IMR-90 (cell line): ENCODE measurements at regions not wholly inside any gene's neighbourhood (a gene's known extent, or its start where the extent isn't known, plus 50 kb on each side); places are given as distances from the start of the nearest gene placed in this dataset.

Experiments used
- ATAC-seq: fragments of 200-7000 bp; cut with Tn5 transposase; 2 replicates; pipeline ENCODE4 v1.9.1; 2020; ENCODE audit warnings: low read depth, mild to moderate bottlenecking, moderate library complexity
- BruUV-seq: library from RNA; stranded (reverse); fragments of 400-500 nt; replicated peaks from 2 replicates; lab custom pipeline; 2021; lab: Mats Ljungman, UMichigan
- CTCF ChIA-PET: fragments of 300-600 bp; formaldehyde crosslinking; extraction: SDS; loops from one replicate; lab custom pipeline; 2021; ENCODE audit warnings: antibody characterized with exemption; lab: Yijun Ruan, JAX
- POLR2A ChIA-PET: fragments of 300-600 bp; sonication (Branson Sonifier 250); formaldehyde crosslinking; loops from one replicate; lab custom pipeline; 2022; ENCODE audit warnings: antibody characterized with exemption; ENCODE audit not compliant: unreplicated experiment; lab: Charles Lee
- DNase-seq: peaks from one replicate; pipeline ENCODE4 v3.0.0; 2013
- H2AFZ ChIP-seq: replicated peaks from 2 replicates; pipeline ENCODE3; 2013; ENCODE audit warnings: low read length, mild to moderate bottlenecking; ENCODE audit not compliant: poor library complexity
- H2AK5ac ChIP-seq: 2 replicates; pipeline ENCODE4 v1.6.1; 2013; ENCODE audit warnings: low read depth, low read length, inconsistent platforms
- H2AK9ac ChIP-seq: replicated peaks from 2 replicates; pipeline ENCODE3; 2013; ENCODE audit warnings: mild to moderate bottlenecking, low read depth, low read length, moderate library complexity; ENCODE audit not compliant: poor library complexity
- H2BK120ac ChIP-seq: 2 replicates; pipeline ENCODE4 v1.6.1; 2013; ENCODE audit warnings: low read depth, low read length, inconsistent platforms
- H2BK15ac ChIP-seq: 3 replicates; pipeline ENCODE4 v1.6.1; 2013; ENCODE audit warnings: low read depth, low read length, inconsistent platforms
- H2BK20ac ChIP-seq: 2 replicates; pipeline ENCODE4 v1.6.1; 2013; ENCODE audit warnings: low read depth, mild to moderate bottlenecking, inconsistent platforms, low read length, moderate library complexity
- H2BK5ac ChIP-seq: 2 replicates; pipeline ENCODE4 v1.6.1; 2013; ENCODE audit warnings: mild to moderate bottlenecking, low read depth, low read length, inconsistent platforms; ENCODE audit not compliant: poor library complexity, severe bottlenecking
- H3K14ac ChIP-seq: replicated peaks from 2 replicates; pipeline ENCODE4 v1.6.1; 2013; ENCODE audit warnings: low read depth, low read length, inconsistent platforms
- H3K18ac ChIP-seq: 2 replicates; pipeline ENCODE4 v1.6.1; 2013; ENCODE audit warnings: low read depth, low read length, control low read depth
- H3K23ac ChIP-seq: 2 replicates; pipeline ENCODE4 v1.6.1; 2013; ENCODE audit warnings: low read depth, low read length, inconsistent platforms
- H3K27ac ChIP-seq: 2 replicates; pipeline ENCODE4 v1.5.1; 2013; ENCODE audit warnings: mild to moderate bottlenecking, control low read depth, low read length; ENCODE audit not compliant: insufficient read depth
- H3K27me3 ChIP-seq: 2 replicates; pipeline ENCODE4 v1.6.1; 2013; ENCODE audit warnings: low read length; ENCODE audit not compliant: control insufficient read depth, insufficient read depth
- H3K36me3 ChIP-seq: 2 replicates; pipeline ENCODE4 v1.6.1; 2013; ENCODE audit warnings: low read length, mixed read lengths; ENCODE audit not compliant: control insufficient read depth, insufficient read depth
- H3K4ac ChIP-seq: 2 replicates; pipeline ENCODE4 v1.6.1; 2013; ENCODE audit warnings: low read depth, low read length, inconsistent platforms
- H3K4me1 ChIP-seq: 2 replicates; pipeline ENCODE4 v1.6.1; 2013; ENCODE audit warnings: low read length, mixed read lengths; ENCODE audit not compliant: control insufficient read depth, insufficient read depth
- H3K4me2 ChIP-seq: 2 replicates; pipeline ENCODE4 v1.6.1; 2013; ENCODE audit warnings: low read depth, mild to moderate bottlenecking, control low read depth, low read length, moderate library complexity
- H3K4me3 ChIP-seq: 2 replicates; pipeline ENCODE4 v1.5.1; 2013; ENCODE audit warnings: low read depth, mild to moderate bottlenecking, control low read depth, low read length, moderate library complexity; ENCODE audit not compliant: insufficient read depth
- H3K56ac ChIP-seq: 2 replicates; pipeline ENCODE4 v1.6.1; 2013; ENCODE audit warnings: low read length, inconsistent platforms; ENCODE audit not compliant: insufficient read depth; ENCODE audit errors: extremely low read depth
- H3K79me1 ChIP-seq, 2 experiments: 2 replicates each; pipeline ENCODE4 v1.6.1; 2013; ENCODE audit warnings: low read length in 2 of 2, inconsistent platforms in 1 of 2, low read depth in 1 of 2
- H3K9ac ChIP-seq: 2 replicates; pipeline ENCODE4 v1.6.1; 2013; ENCODE audit warnings: low read depth, low read length, control low read depth
- H3K9me1 ChIP-seq: 2 replicates; pipeline ENCODE4 v1.6.1; 2013; ENCODE audit warnings: low read length, inconsistent platforms; ENCODE audit not compliant: insufficient read depth
- H3K9me3 ChIP-seq: 2 replicates; pipeline ENCODE4 v1.6.1; 2013; ENCODE audit warnings: low read length; ENCODE audit not compliant: control insufficient read depth, insufficient read depth
- H4K20me1 ChIP-seq: 2 replicates; pipeline ENCODE4 v1.6.1; 2013; ENCODE audit warnings: low read length, inconsistent platforms; ENCODE audit not compliant: insufficient read depth
- H4K5ac ChIP-seq: 2 replicates; pipeline ENCODE4 v1.6.1; 2013; ENCODE audit warnings: mild to moderate bottlenecking, low read depth, low read length, control low read depth
- H4K8ac ChIP-seq, 2 experiments: 2 replicates each; pipeline ENCODE4 v1.6.1; 2013; ENCODE audit warnings: low read depth in 2 of 2, low read length in 2 of 2, control low read depth in 1 of 2, inconsistent platforms in 1 of 2
- H4K91ac ChIP-seq: 2 replicates; pipeline ENCODE4 v1.6.1; 2013; ENCODE audit warnings: low read depth, low read length, inconsistent platforms; ENCODE audit not compliant: insufficient read depth
- CEBPB ChIP-seq: IDR thresholded peaks from 2 replicates; pipeline ENCODE4 v1.6.1; 2012; ENCODE audit warnings: low read depth, low read length, improper control_type of control experiment
- FOS ChIP-seq: fragments of 150-350 bp; IDR thresholded peaks from 2 replicates; pipeline ENCODE4 v1.6.1; 2016; ENCODE audit warnings: low read depth, low read length
- RAD21 ChIP-seq: IDR thresholded peaks from 2 replicates; pipeline ENCODE4 v1.6.1; 2012; ENCODE audit warnings: low read length, improper control_type of control experiment
- WGBS, 2 experiments: methylation state at CpG; one replicate each; pipeline versions ENCODE4 v1.1.5 to v1.1.7; 2013; ENCODE audit warnings: missing lambda C conversion rate in 2 of 2; ENCODE audit not compliant: insufficient read length in 1 of 2; ENCODE audit errors: extremely low coverage in 2 of 2; 5-methylcytosine and 5-hydroxymethylcytosine counted together
- dilution Hi-C: fragments of 300-500 bp; cut with HindIII; formaldehyde crosslinking; loops from one replicate; pipeline ENCODE4 v1.14.3; 2018; ENCODE audit warnings: low sequenced_read_pairs; ENCODE audit not compliant: unreplicated experiment
- in situ Hi-C: fragments of 300-500 bp; cut with MboI; formaldehyde crosslinking; loops from 3 replicates; pipeline ENCODE4 v1.14.3; 2019; ENCODE audit warnings: low sequenced_read_pairs, inconsistent platforms, mixed read lengths
- intact Hi-C: fragments of 100-400 bp; cut with micrococcal nuclease; formaldehyde crosslinking; loops from 2 replicates; pipeline ENCODE4 v1.10.0; 2022
- TF ChIP-seq, protein P1 (sequence below): fragments of 150-350 bp; IDR thresholded peaks from 2 replicates; pipeline ENCODE4 v1.6.1; 2016; ENCODE audit warnings: low read depth, mild to moderate bottlenecking, low read length, moderate library complexity, borderline replicate concordance
- TF ChIP-seq, protein P2 (sequence below): conservative IDR thresholded peaks from 2 replicates; pipeline ENCODE4 v1.5.1; 2012; ENCODE audit warnings: mild to moderate bottlenecking, low read depth, low read length, improper control_type of control experiment

DNA sequence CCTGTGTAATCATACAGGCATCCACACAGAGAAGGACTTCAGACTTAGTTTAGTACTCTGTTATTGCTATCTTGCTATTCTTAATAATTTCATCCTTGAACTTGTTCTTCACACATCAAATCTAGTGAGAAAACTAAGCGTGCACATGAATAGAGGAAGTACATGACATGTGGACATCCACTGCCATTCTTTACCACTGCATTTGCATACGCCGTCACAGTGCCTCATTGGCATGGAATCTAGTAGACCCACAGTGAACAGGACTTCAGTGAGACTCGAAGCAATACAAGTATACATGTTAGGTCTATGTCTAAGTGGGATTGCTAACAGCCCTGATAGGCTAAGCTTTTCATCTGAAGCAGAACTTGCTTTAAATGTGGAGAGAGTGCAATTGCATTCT lies 592.1 kb downstream of the TLE4 start (continued):
- TF ChIP-seq, protein P1, sequence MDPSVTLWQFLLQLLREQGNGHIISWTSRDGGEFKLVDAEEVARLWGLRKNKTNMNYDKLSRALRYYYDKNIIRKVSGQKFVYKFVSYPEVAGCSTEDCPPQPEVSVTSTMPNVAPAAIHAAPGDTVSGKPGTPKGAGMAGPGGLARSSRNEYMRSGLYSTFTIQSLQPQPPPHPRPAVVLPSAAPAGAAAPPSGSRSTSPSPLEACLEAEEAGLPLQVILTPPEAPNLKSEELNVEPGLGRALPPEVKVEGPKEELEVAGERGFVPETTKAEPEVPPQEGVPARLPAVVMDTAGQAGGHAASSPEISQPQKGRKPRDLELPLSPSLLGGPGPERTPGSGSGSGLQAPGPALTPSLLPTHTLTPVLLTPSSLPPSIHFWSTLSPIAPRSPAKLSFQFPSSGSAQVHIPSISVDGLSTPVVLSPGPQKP = no peak
- no peak for TF ChIP-seq CEBPB

DNA sequence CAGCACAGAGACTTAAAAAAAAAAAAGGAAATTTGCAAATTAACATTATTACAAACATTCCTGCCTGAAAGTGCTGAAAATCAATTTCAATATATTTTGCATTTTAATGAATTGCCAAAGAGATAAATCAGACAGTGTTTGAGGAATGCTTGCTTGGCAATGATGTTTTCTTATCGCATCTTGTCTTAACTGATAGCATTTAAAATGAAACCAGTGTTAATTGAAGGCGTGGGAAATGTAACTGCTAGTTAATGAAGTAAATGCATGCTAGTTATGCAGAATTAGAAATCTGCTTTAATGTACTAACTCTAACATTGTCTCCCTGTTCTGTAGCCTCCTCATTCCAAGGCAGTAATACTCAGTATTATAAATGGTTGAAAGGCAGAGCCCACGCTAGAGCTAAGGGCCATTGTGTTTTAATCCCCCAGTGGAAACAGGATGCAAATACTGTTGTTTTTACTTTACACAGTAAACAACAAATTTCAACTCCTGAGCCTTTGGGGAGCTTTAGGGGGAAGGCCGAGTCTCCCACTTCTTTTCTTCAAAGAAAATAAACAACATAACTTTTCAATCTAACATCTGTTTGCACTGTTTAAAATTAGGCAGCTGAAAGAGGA lies 586.9 kb downstream of the TLE4 start:
- Histone ChIP-seq H2BK5ac (no peak overlapping the region), H3K27me3 (no peaks in the 10 kb centered on the region; the same call in 1 of the 2 replicates), H4K8ac (no peak overlapping the region), H4K20me1 (no peaks in the 10 kb centered on the region), H2AFZ (no peak overlapping the region), H3K14ac (no peak overlapping the region), H4K5ac (no peak overlapping the region), H3K56ac (no peak overlapping the region), H3K23ac (no peak overlapping the region), H3K4me1 (peaks cover 6% of the 10 kb centered on the region), H3K9ac (no peak overlapping the region), H3K27ac (no peak overlapping the region), H3K79me1 (no peaks in the 10 kb centered on the region), H2BK120ac (no peak overlapping the region), H2BK20ac (no peak overlapping the region), H2AK9ac (no peak overlapping the region), H3K18ac (no peak overlapping the region), H3K4me2 (peak overlapping the region; percentile 74), H3K36me3 (no peaks in the 10 kb centered on the region), H2BK15ac (no peak overlapping the region), H3K9me3 (no peaks in the 10 kb centered on the region; the same call in 1 of the 2 replicates), H3K9me1 (no peaks in the 10 kb centered on the region), H3K4ac (no peak overlapping the region), H2AK5ac (no peak overlapping the region), H3K4me3 (no peak overlapping the region), H4K91ac (no peak overlapping the region)
- POLR2A ChIA-PET = no interaction called here
- WGBS, 2 experiments = no CpG with 5 or more reads among the region's 4 CpGs
- in situ Hi-C loops (no loop called here), dilution Hi-C loops (no loop called here), intact Hi-C loops (loop anchor here (10.0 kb wide), 1 partner anchor 584 kb away; the partner anchor contains the start of gene TLE4)
- no peak for DNase-seq
- CTCF ChIA-PET = no interaction called here
- no TSS peak for BruUV-seq
- TF ChIP-seq RAD21 (no peak), FOS (no peak)
- TF ChIP-seq, protein P2, sequence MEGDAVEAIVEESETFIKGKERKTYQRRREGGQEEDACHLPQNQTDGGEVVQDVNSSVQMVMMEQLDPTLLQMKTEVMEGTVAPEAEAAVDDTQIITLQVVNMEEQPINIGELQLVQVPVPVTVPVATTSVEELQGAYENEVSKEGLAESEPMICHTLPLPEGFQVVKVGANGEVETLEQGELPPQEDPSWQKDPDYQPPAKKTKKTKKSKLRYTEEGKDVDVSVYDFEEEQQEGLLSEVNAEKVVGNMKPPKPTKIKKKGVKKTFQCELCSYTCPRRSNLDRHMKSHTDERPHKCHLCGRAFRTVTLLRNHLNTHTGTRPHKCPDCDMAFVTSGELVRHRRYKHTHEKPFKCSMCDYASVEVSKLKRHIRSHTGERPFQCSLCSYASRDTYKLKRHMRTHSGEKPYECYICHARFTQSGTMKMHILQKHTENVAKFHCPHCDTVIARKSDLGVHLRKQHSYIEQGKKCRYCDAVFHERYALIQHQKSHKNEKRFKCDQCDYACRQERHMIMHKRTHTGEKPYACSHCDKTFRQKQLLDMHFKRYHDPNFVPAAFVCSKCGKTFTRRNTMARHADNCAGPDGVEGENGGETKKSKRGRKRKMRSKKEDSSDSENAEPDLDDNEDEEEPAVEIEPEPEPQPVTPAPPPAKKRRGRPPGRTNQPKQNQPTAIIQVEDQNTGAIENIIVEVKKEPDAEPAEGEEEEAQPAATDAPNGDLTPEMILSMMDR = no peak
- ATAC-seq = 0 out of 2 replicates have a peak, but pooled peaks have one; percentile 14
